ENCODE measurements at regions not wholly inside any gene's neighbourhood (a gene's known extent, or its start where the extent isn't known, plus 50 kb on each side); places are given as distances from the start of the nearest gene placed in this dataset.
A peak's percentile ranks its signal among the peaks of the same experiment; 100 is the strongest.
"Not testable (repeated sequence)": the region's sequence is repeated elsewhere in the genome, so short reads cannot be mapped to it uniquely, and the experiment has no call there.

DNA sequence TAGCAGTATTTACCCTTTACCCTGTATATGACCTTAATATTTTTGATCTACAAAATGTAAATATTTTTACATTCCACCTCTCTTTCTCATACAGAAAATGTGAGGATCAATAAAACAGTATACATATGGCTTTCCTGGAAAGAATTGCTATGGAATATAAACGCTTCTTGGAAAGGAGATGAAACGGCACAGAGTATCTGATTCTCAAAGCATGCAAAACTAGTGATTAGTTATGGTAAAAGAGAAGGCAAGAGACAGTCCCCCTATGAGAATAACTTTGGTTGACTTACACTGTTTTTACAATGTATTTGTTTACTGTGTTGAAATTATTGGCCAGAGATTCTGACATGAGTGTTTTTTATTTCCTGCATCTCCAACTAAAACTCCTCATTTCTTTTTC lies 204.6 kb upstream of the C21orf91 start:
- H3K9ac ChIP-seq (ENCODE audit: low read length): no peak overlapping the region
- peaks cover 6% of the 10 kb centered on the region for H3K4me1 ChIP-seq (ENCODE audit: control insufficient read depth, low read depth, low read length)
- H3K36me3 ChIP-seq (ENCODE audit: control insufficient read depth, low read depth, low read length): no peaks in the 10 kb centered on the region
- no peaks in the 10 kb centered on the region for H3K27me3 ChIP-seq (ENCODE audit: control insufficient read depth, insufficient read depth, low read length)
- H3K4me3 ChIP-seq (ENCODE audit: low read length): no peak overlapping the region
- H3K9me3 ChIP-seq (ENCODE audit: control insufficient read depth, low read depth, low read length): no peaks in the 10 kb centered on the region
- H3K27ac ChIP-seq (ENCODE audit: low read length): no peak overlapping the region

GRCh38 chr21:18023157-18023556 lies 204.0 kb upstream of the C21orf91 start:
- H3K4me3 ChIP-seq (ENCODE audit: low read length): no peak overlapping the region
- no peaks in the 10 kb centered on the region for H3K9me3 ChIP-seq (ENCODE audit: control insufficient read depth, low read depth, low read length)
- no peaks in the 10 kb centered on the region for H3K27me3 ChIP-seq (ENCODE audit: control insufficient read depth, insufficient read depth, low read length)
- no peak overlapping the region for H3K9ac ChIP-seq (ENCODE audit: low read length)
- H3K27ac ChIP-seq (ENCODE audit: low read length): no peak overlapping the region
- no peaks in the 10 kb centered on the region for H3K36me3 ChIP-seq (ENCODE audit: control insufficient read depth, low read depth, low read length)
- peaks cover 6% of the 10 kb centered on the region for H3K4me1 ChIP-seq (ENCODE audit: control insufficient read depth, low read depth, low read length)

DNA sequence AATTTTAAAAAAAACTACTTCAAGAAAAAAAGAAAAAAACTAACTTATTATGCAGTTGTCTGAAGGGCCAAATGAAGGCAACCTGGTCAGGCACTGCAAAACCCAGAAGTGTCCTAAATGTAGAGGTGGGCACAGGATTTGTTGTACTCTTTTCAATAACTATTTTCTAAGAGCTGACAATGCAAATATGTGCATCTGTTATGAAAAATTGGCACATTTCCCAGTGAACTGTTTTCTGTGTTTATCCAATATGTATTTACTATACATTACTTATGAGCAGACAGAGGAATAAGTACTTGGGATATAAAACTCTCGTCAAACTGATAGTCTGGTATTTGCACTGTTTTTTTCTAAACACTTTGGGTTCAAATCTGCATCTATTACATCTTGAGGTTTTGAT lies 188.0 kb upstream of the C21orf91 start:
- no peak overlapping the region for H3K27ac ChIP-seq (ENCODE audit: low read length)
- no peaks in the 10 kb centered on the region for H3K9me3 ChIP-seq (ENCODE audit: control insufficient read depth, low read depth, low read length)
- H3K4me1 ChIP-seq (ENCODE audit: control insufficient read depth, low read depth, low read length): peaks cover 3% of the 10 kb centered on the region
- H3K4me3 ChIP-seq (ENCODE audit: low read length): no peak overlapping the region
- no peak overlapping the region for H3K9ac ChIP-seq (ENCODE audit: low read length)
- H3K27me3 ChIP-seq (ENCODE audit: control insufficient read depth, insufficient read depth, low read length): no peaks in the 10 kb centered on the region
- H3K36me3 ChIP-seq (ENCODE audit: control insufficient read depth, low read depth, low read length): no peaks in the 10 kb centered on the region

GRCh38 chr21:18006691-18007090 lies 187.5 kb upstream of the C21orf91 start:
- Histone ChIP-seq H3K4me3 (ENCODE audit: low read length) (no peak overlapping the region), H3K36me3 (ENCODE audit: control insufficient read depth, low read depth, low read length) (no peaks in the 10 kb centered on the region), H3K9me3 (ENCODE audit: control insufficient read depth, low read depth, low read length) (no peaks in the 10 kb centered on the region), H3K27me3 (ENCODE audit: control insufficient read depth, insufficient read depth, low read length) (no peaks in the 10 kb centered on the region), H3K9ac (ENCODE audit: low read length) (no peak overlapping the region), H3K27ac (ENCODE audit: low read length) (no peak overlapping the region), H3K4me1 (ENCODE audit: control insufficient read depth, low read depth, low read length) (peaks cover 3% of the 10 kb centered on the region)

- no peaks in the 10 kb centered on the region for H3K9me3 ChIP-seq (ENCODE audit: control insufficient read depth, low read depth, low read length)
These were observed 183.2 kb upstream of the C21orf91 start for GRCh38 chr21:18002393-18002792.

GRCh38 chr21:18000981-18001686 lies 182.0 kb upstream of the C21orf91 start:
- H3K36me3 ChIP-seq (ENCODE audit: control insufficient read depth, low read depth, low read length): no peaks in the 10 kb centered on the region
- H3K9ac ChIP-seq (ENCODE audit: low read length): no peak overlapping the region
- H3K9me3 ChIP-seq (ENCODE audit: control insufficient read depth, low read depth, low read length): no peaks in the 10 kb centered on the region
- H3K4me3 ChIP-seq (ENCODE audit: low read length): no peak overlapping the region
- H3K27ac ChIP-seq (ENCODE audit: low read length): no peak overlapping the region
- H3K4me1 ChIP-seq (ENCODE audit: control insufficient read depth, low read depth, low read length): no peaks in the 10 kb centered on the region
- H3K27me3 ChIP-seq (ENCODE audit: control insufficient read depth, insufficient read depth, low read length): no peaks in the 10 kb centered on the region

More at GRCh38 chr21:18002393-18002792, 183.2 kb upstream of the C21orf91 start:
- no peaks in the 10 kb centered on the region for H3K36me3 ChIP-seq (ENCODE audit: control insufficient read depth, low read depth, low read length)
- no peaks in the 10 kb centered on the region for H3K27me3 ChIP-seq (ENCODE audit: control insufficient read depth, insufficient read depth, low read length)
- H3K4me3 ChIP-seq (ENCODE audit: low read length): no peak overlapping the region
- H3K4me1 ChIP-seq (ENCODE audit: control insufficient read depth, low read depth, low read length): peaks cover 3% of the 10 kb centered on the region
- no peak overlapping the region for H3K9ac ChIP-seq (ENCODE audit: low read length)
- H3K27ac ChIP-seq (ENCODE audit: low read length): no peak overlapping the region

DNA sequence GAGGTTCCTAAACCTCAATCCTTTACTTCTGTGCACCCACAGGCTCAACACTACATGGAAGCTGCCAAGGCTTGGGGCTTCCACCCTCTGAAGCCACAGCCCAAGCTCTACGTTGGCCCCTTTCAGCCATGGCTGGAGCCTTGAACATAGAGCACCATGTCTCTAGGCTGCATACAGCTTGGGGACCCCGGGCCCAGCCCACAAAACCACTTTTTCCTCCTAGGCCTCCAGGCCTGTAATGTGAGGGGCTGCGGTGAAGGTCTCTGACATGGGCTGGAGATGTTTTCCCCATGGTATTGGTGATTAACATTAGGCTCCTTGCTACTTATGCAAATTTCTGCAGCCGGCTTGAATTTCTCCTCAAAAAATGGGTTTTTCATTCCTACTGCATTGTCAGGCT lies 179.4 kb upstream of the C21orf91 start:
- H3K27ac ChIP-seq (ENCODE audit: low read length); H3K9me3 ChIP-seq (ENCODE audit: control insufficient read depth, low read depth, low read length); H3K27me3 ChIP-seq (ENCODE audit: control insufficient read depth, insufficient read depth, low read length); H3K4me3 ChIP-seq (ENCODE audit: low read length); H3K4me1 ChIP-seq (ENCODE audit: control insufficient read depth, low read depth, low read length); H3K9ac ChIP-seq (ENCODE audit: low read length); H3K36me3 ChIP-seq (ENCODE audit: control insufficient read depth, low read depth, low read length): not testable (repeated sequence)

DNA sequence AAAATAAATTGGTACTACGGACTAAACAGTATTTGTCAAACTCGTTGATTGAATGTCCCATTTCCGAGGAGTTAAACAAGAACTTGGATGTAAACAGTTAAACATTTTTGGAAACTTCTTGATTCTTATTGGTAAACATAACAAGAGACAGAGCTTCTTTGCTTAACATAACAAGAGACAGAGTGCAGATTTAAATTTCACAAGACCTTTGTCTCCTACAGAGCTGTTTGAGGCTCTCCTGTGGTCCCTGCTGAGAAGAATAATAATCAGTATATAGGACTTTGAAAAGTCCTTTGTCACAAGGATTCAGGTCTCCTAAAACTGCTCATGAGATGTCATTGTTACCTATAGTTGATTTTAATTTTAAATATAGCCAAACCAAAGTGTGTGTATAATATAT lies 170.6 kb upstream of the C21orf91 start:
- H3K9me3 ChIP-seq (ENCODE audit: control insufficient read depth, low read depth, low read length): peaks cover 17% of the 10 kb centered on the region
- peak overlapping the region; percentile 37 for H3K4me3 ChIP-seq (ENCODE audit: low read length)
- H3K36me3 ChIP-seq (ENCODE audit: control insufficient read depth, low read depth, low read length): no peaks in the 10 kb centered on the region
- H3K27me3 ChIP-seq (ENCODE audit: control insufficient read depth, insufficient read depth, low read length): no peaks in the 10 kb centered on the region
- H3K9ac ChIP-seq (ENCODE audit: low read length): peak overlapping the region; percentile 6
- peak overlapping the region; percentile 61 for H3K27ac ChIP-seq (ENCODE audit: low read length)
- H3K4me1 ChIP-seq (ENCODE audit: control insufficient read depth, low read depth, low read length): peaks cover 14% of the 10 kb centered on the region

- H3K27me3 ChIP-seq (ENCODE audit: control insufficient read depth, insufficient read depth, low read length): no peaks in the 10 kb centered on the region
- H3K4me3 ChIP-seq (ENCODE audit: low read length): no peak overlapping the region
- H3K9ac ChIP-seq (ENCODE audit: low read length): no peak overlapping the region
- no peaks in the 10 kb centered on the region for H3K36me3 ChIP-seq (ENCODE audit: control insufficient read depth, low read depth, low read length)
- H3K27ac ChIP-seq (ENCODE audit: low read length): no peak overlapping the region
- H3K9me3 ChIP-seq (ENCODE audit: control insufficient read depth, low read depth, low read length): peaks cover 17% of the 10 kb centered on the region
- H3K4me1 ChIP-seq (ENCODE audit: control insufficient read depth, low read depth, low read length): peaks cover 14% of the 10 kb centered on the region
These were observed 168.9 kb upstream of the C21orf91 start for GRCh38 chr21:17988102-17988437.

DNA sequence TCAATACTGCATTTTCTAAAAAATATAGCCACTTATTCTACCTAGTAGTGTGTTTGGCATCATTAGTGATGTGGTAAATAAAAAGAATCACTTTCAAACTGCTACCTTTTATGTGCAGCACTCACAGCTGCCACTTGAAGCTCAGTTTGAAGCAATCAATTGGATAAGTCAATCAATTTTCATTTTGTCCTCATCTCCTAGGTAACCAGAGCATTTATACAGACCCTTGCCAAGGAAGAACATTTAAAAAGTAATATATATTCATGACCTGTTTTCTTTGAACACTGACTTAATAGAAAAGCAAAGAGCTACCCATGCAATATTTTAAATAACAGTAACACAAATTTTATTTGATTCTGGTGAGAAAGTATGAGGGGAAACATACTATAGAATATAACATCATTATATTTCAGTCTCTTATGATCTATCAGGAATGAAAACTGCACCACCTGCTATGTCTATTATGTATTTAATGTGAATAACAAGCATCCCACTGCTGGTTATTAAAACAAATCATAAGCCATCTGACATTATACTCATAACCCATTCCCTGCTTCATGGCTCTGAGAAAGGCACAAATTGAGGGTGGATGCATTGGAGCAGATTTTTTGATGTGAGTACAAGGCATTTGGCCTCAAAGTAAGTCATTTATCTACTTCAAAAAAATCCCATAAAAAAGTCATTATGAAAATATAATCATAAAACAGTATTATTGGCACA lies 168.4 kb upstream of the C21orf91 start:
- Histone ChIP-seq H3K27me3 (ENCODE audit: control insufficient read depth, insufficient read depth, low read length) (no peaks in the 10 kb centered on the region), H3K9ac (ENCODE audit: low read length) (no peak overlapping the region), H3K36me3 (ENCODE audit: control insufficient read depth, low read depth, low read length) (no peaks in the 10 kb centered on the region), H3K9me3 (ENCODE audit: control insufficient read depth, low read depth, low read length) (peaks cover 17% of the 10 kb centered on the region), H3K4me1 (ENCODE audit: control insufficient read depth, low read depth, low read length) (peaks cover 14% of the 10 kb centered on the region), H3K4me3 (ENCODE audit: low read length) (no peak overlapping the region), H3K27ac (ENCODE audit: low read length) (no peak overlapping the region)

GRCh38 chr21:17981060-17981740 lies 162.0 kb upstream of the C21orf91 start:
- no peak overlapping the region for H3K27ac ChIP-seq (ENCODE audit: low read length)

More at GRCh38 chr21:17981060-17981740, 162.0 kb upstream of the C21orf91 start:
- H3K27me3 ChIP-seq (ENCODE audit: control insufficient read depth, insufficient read depth, low read length): no peaks in the 10 kb centered on the region
- H3K9me3 ChIP-seq (ENCODE audit: control insufficient read depth, low read depth, low read length): no peaks in the 10 kb centered on the region
- H3K36me3 ChIP-seq (ENCODE audit: control insufficient read depth, low read depth, low read length): no peaks in the 10 kb centered on the region
- H3K9ac ChIP-seq (ENCODE audit: low read length): no peak overlapping the region
- H3K4me3 ChIP-seq (ENCODE audit: low read length): no peak overlapping the region
- H3K4me1 ChIP-seq (ENCODE audit: control insufficient read depth, low read depth, low read length): peaks cover 4% of the 10 kb centered on the region

Measured in iPS-18a (cell line).